ENCODE measurements at regions not wholly inside any gene's neighbourhood (a gene's known extent, or its start where the extent isn't known, plus 50 kb on each side); places are given as distances from the start of the nearest gene placed in this dataset.

- no peak for DNase-seq (ENCODE audit: low read depth, low spot score)
- ChIA-PET CTCF (no interaction called here), RAD21 (ENCODE audit: low non-redundant PET in 1 of 2, low total read pairs in 2 of 2, uncharacterized antibody in 2 of 2, unreplicated experiment in 2 of 2) (no interaction called here), POLR2A (no interaction called here)
- no peak overlapping the region for H3K4me3 ChIP-seq (replicated peaks in 1 of 2; ENCODE audit: low read depth in 1 of 2, low read length in 2 of 2)
- intact Hi-C loops (cut with micrococcal nuclease), result loop anchor here (5.0 kb wide), 1 partner anchor 565 kb away; no protein-coding TSS in a partner anchor
- H3K4me2 ChIP-seq (ENCODE audit: low read length), result no peak overlapping the region
- H3K27me3 ChIP-seq (ENCODE audit: insufficient read depth, low read length), result no peaks in the 10 kb centered on the region
- no peaks in the 10 kb centered on the region for H3K4me1 ChIP-seq (ENCODE audit: control insufficient read depth in 1 of 2, insufficient read depth in 2 of 2, low read length in 2 of 2)
- no peaks in the 10 kb centered on the region for H3K36me3 ChIP-seq (ENCODE audit: control insufficient read depth in 1 of 2, insufficient read depth in 2 of 2, low read length in 2 of 2)
- H4K20me1 ChIP-seq (ENCODE audit: insufficient read depth), result no peaks in the 10 kb centered on the region
- H3K9ac ChIP-seq (ENCODE audit: low read length), result no peak overlapping the region
- no peak overlapping the region for H3K27ac ChIP-seq (ENCODE audit: low read depth, low read length)
- no peaks in the 10 kb centered on the region for H3K79me2 ChIP-seq (ENCODE audit: insufficient read depth, low read length)
- no TSS peak for BruUV-seq (replicated peaks)
- no peak overlapping the region for H2AFZ ChIP-seq (ENCODE audit: low read depth, low read length, poor library complexity, severe bottlenecking)
- H3K9me3 ChIP-seq (ENCODE audit: control insufficient read depth in 1 of 2, insufficient read depth in 1 of 2, low read depth in 1 of 2, low read length in 2 of 2), result no peaks in the 10 kb centered on the region
- TF ChIP-seq EZH2 (IDR thresholded peaks at IDR 0.05) (no peak), EZH2phosphoT487 (IDR thresholded peaks at IDR 0.05; ENCODE audit: borderline replicate concordance) (no peak), ZBTB33 (IDR thresholded peaks at IDR 0.05; ENCODE audit: extremely low read depth, insufficient replicate concordance, low read length) (no peak), TCF7L2 (IDR thresholded peaks at IDR 0.05; ENCODE audit: borderline replicate concordance, extremely low read depth, insufficient read depth, insufficient read length) (no peak), POLR2AphosphoS5 (IDR thresholded peaks at IDR 0.05; ENCODE audit: low read depth, low read length) (no peak), ELF1 (IDR thresholded peaks at IDR 0.05; ENCODE audit: borderline replicate concordance, low read depth) (no peak), CTCF (IDR thresholded peaks at IDR 0.05 in 2 of 3, conservative IDR thresholded peaks at IDR 0.05 in 1 of 3; ENCODE audit: borderline replicate concordance in 1 of 3, insufficient read depth in 1 of 3, low read depth in 2 of 3, low read length in 2 of 3) (no peak)
- H3K9me2 ChIP-seq (ENCODE audit: insufficient read depth), result no peaks in the 10 kb centered on the region
- no peak for ATAC-seq
These were observed 88.9 kb upstream of the PTPN3 start for GRCh38 chr9:109586993-109587392.

Measured in HCT116 (cell line).